Keratinocyte (primary cell): ENCODE measurements at regions not wholly inside any gene's neighbourhood (a gene's known extent, or its start where the extent isn't known, plus 50 kb on each side); places are given as distances from the start of the nearest gene placed in this dataset.

Source experiments
- DNase-seq: peaks from one replicate; pipeline ENCODE4 v3.0.0-alpha.2; 2011; ENCODE audit warnings: low read depth, missing footprints, low spot score
- FAIRE-seq: peaks from 2 replicates; lab custom pipeline; 2011; peaks lifted over from hg19 to GRCh38; lab: Jason Lieb, UNC
- H2AFZ ChIP-seq: 2 replicates; pipeline ENCODE4 v1.6.0; 2012; ENCODE audit warnings: low read length, control low read depth, inconsistent platforms; ENCODE audit not compliant: control insufficient read depth
- H3K27ac ChIP-seq: 2 replicates; pipeline ENCODE4 v1.5.1; 2011; ENCODE audit warnings: low read length; ENCODE audit not compliant: control insufficient read depth, insufficient read depth
- H3K27me3 ChIP-seq: 3 replicates; pipeline ENCODE4 v1.6.0; 2011; ENCODE audit warnings: low read length; ENCODE audit not compliant: control insufficient read depth, insufficient read depth; ENCODE audit errors: extremely low read depth
- H3K36me3 ChIP-seq, 2 experiments: 2 replicates in 1 of 2; 3 replicates in 1 of 2; pipeline ENCODE4 v1.5.1; 2011; ENCODE audit warnings: low read length in 2 of 2, mild to moderate bottlenecking in 1 of 2; ENCODE audit not compliant: control insufficient read depth in 2 of 2, insufficient read depth in 2 of 2; ENCODE audit errors: extremely low read depth in 1 of 2
- H3K4me1 ChIP-seq: 3 replicates; pipeline ENCODE4 v1.5.1; 2011; ENCODE audit warnings: low read length; ENCODE audit not compliant: control insufficient read depth, insufficient read depth; ENCODE audit errors: extremely low read depth
- H3K4me2 ChIP-seq: 3 replicates; pipeline ENCODE4 v1.6.0; 2011; ENCODE audit warnings: low read depth, low read length; ENCODE audit not compliant: control insufficient read depth, insufficient read depth; ENCODE audit errors: extremely low read depth
- H3K4me3 ChIP-seq, 3 experiments: fragments of 200-600 bp in 1 of 3; sonication (generic) in 1 of 3; 2 replicates in 2 of 3; 3 replicates in 1 of 3; pipeline ENCODE4 v1.5.1; 2011 to 2016; ENCODE audit warnings: low read length in 3 of 3, mild to moderate bottlenecking in 3 of 3, control low read depth in 2 of 3, inconsistent platforms in 1 of 3, low read depth in 1 of 3, mixed read lengths in 1 of 3, mixed run types in 1 of 3, moderate library complexity in 1 of 3; ENCODE audit not compliant: control insufficient read depth in 2 of 3, insufficient read depth in 2 of 3; ENCODE audit errors: extremely low read depth in 1 of 3
- H3K79me2 ChIP-seq: 2 replicates; pipeline ENCODE4 v1.6.0; 2012; ENCODE audit warnings: low read length; ENCODE audit not compliant: control insufficient read depth, insufficient read depth
- H3K9ac ChIP-seq: 3 replicates; pipeline ENCODE4 v1.6.0; 2011; ENCODE audit warnings: low read length; ENCODE audit not compliant: control insufficient read depth, insufficient read depth; ENCODE audit errors: extremely low read depth
- H3K9me1 ChIP-seq: 3 replicates; pipeline ENCODE4 v1.6.0; 2011; ENCODE audit warnings: low read length; ENCODE audit not compliant: control insufficient read depth, insufficient read depth; ENCODE audit errors: extremely low read depth
- H3K9me3 ChIP-seq: 2 replicates; pipeline ENCODE4 v1.5.1; 2012; ENCODE audit warnings: low read depth, low read length; ENCODE audit not compliant: control insufficient read depth
- H4K20me1 ChIP-seq: 3 replicates; pipeline ENCODE4 v1.6.0; 2011; ENCODE audit warnings: low read length; ENCODE audit not compliant: control insufficient read depth, insufficient read depth; ENCODE audit errors: extremely low read depth
- CTCF ChIP-seq, 3 experiments: IDR thresholded peaks in 1 of 3; conservative IDR thresholded peaks in 1 of 3; optimal IDR thresholded peaks in 1 of 3; 2 replicates in 2 of 3; 3 replicates in 1 of 3; pipeline versions ENCODE3 to v1.5.1; 2011; ENCODE audit warnings: low read length in 3 of 3, mild to moderate bottlenecking in 3 of 3, moderate library complexity in 2 of 3, control low read depth in 1 of 3, inconsistent platforms in 1 of 3; ENCODE audit not compliant: insufficient read depth in 2 of 3; ENCODE audit errors: extremely low read depth in 1 of 3
- EZH2 ChIP-seq: IDR thresholded peaks from one replicate; pipeline ENCODE4 v1.6.1; 2012; ENCODE audit warnings: inconsistent platforms, mild to moderate bottlenecking, low read length, moderate library complexity
- dilution Hi-C: fragments of 300-500 bp; cut with MboI; formaldehyde crosslinking; loops from one replicate; pipeline ENCODE4 v1.7.0; 2020; ENCODE audit warnings: low sequenced_read_pairs; ENCODE audit not compliant: extremely low pct_ligation_motif_present

DNA sequence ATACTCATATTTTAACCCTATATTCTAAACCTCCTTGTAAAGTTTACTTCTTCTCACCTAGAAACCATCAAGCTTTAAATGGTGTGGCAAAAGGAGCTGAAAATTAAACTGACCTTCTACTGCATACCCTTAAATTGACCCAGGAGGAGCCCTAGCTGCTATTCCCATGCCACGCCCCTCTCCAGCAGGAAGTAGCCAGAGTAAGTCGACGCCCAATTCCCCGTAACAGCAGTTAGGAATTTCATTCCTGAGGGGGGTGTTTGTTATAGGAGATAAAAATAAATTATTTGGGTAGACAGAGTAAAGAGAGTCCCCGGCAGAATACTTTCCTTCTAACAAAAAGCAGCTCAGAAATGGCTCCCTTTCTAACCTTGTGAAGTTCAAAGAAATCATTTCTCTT lies 111.8 kb upstream of the FAM174A start:
- no peak overlapping the region for H3K4me3 ChIP-seq
- FAIRE-seq (no peak), DNase-seq (no peak)
- TF ChIP-seq EZH2 = no peak
- TF ChIP-seq CTCF (optimal IDR thresholded peaks at IDR 0.05 in 1 of 3, IDR thresholded peaks at IDR 0.05 in 1 of 3, conservative IDR thresholded peaks at IDR 0.05 in 1 of 3; ENCODE audit: extremely low read depth in 1 of 3, insufficient read depth in 2 of 3, low read length in 3 of 3) = no peak
- no peaks in the 10 kb centered on the region for H3K27me3 ChIP-seq
- no peaks in the 10 kb centered on the region for H3K4me1 ChIP-seq
- no peaks in the 10 kb centered on the region for H4K20me1 ChIP-seq
- H2AFZ ChIP-seq = no peak overlapping the region
- no peaks in the 10 kb centered on the region for H3K79me2 ChIP-seq
- H3K27ac ChIP-seq = no peak overlapping the region
- no peaks in the 10 kb centered on the region for H3K9me1 ChIP-seq
- dilution Hi-C loops = no loop called here
- no peaks in the 10 kb centered on the region for H3K36me3 ChIP-seq
- no peak overlapping the region for H3K4me2 ChIP-seq
- H3K9ac ChIP-seq = no peak overlapping the region
- peaks cover 3% of the 10 kb centered on the region for H3K9me3 ChIP-seq

DNA sequence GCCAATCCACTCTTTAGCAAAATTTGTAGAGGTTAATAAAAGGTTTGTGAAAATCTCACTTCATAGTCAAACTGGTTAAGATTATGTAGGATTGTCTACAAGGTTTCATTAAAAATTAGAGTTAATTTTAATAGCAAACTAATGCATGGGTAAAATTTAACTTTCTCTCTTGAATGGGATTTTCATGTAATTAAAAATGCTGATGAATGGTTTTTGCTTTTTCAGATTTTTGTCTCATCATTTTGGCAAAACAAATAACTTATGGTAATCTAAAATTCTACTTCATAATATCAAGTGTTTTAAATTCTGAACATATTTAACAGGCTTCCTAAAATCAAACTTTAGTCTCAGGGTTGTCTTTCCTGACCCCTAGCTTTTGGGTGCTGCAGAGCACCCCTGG lies 113.8 kb upstream of the FAM174A start:
- DNase-seq (no peak), FAIRE-seq (no peak)
- Histone ChIP-seq H3K36me3 (no peaks in the 10 kb centered on the region), H3K4me3 (no peak overlapping the region), H3K4me2 (no peak overlapping the region), H3K4me1 (no peaks in the 10 kb centered on the region), H4K20me1 (no peaks in the 10 kb centered on the region), H3K79me2 (no peaks in the 10 kb centered on the region), H3K9ac (no peak overlapping the region), H3K9me3 (peaks cover 3% of the 10 kb centered on the region), H3K27ac (no peak overlapping the region), H3K9me1 (no peaks in the 10 kb centered on the region), H3K27me3 (no peaks in the 10 kb centered on the region), H2AFZ (no peak overlapping the region)
- TF ChIP-seq CTCF (optimal IDR thresholded peaks at IDR 0.05 in 1 of 3, IDR thresholded peaks at IDR 0.05 in 1 of 3, conservative IDR thresholded peaks at IDR 0.05 in 1 of 3; ENCODE audit: extremely low read depth in 1 of 3, insufficient read depth in 2 of 3, low read length in 3 of 3) = no peak
- TF ChIP-seq EZH2 = no peak
- dilution Hi-C loops = no loop called here
